Glutamatergic neuron (in vitro differentiated cells): ENCODE measurements at regions not wholly inside any gene's neighbourhood (a gene's known extent, or its start where the extent isn't known, plus 50 kb on each side); places are given as distances from the start of the nearest gene placed in this dataset.

Experiments used
- DNase-seq: peaks from one replicate; pipeline ENCODE4 v3.0.0; 2022
- H3K27ac Mint-ChIP-seq: one replicate; pipeline ENCODE4 v1.8.0; 2020; ENCODE audit warnings: mild to moderate bottlenecking, mixed read lengths, inconsistent platforms; ENCODE audit not compliant: unreplicated experiment
- H3K27me3 Mint-ChIP-seq: one replicate; pipeline ENCODE4 v1.8.0; 2020; ENCODE audit warnings: mild to moderate bottlenecking, moderate library complexity, mixed read lengths, inconsistent platforms; ENCODE audit not compliant: unreplicated experiment
- H3K36me3 Mint-ChIP-seq: one replicate; pipeline ENCODE4 v1.8.0; 2020; ENCODE audit warnings: mild to moderate bottlenecking, mixed read lengths, inconsistent platforms; ENCODE audit not compliant: unreplicated experiment
- H3K4me1 Mint-ChIP-seq: one replicate; pipeline ENCODE4 v1.8.0; 2020; ENCODE audit warnings: mild to moderate bottlenecking, low read depth, mixed read lengths, inconsistent platforms; ENCODE audit not compliant: unreplicated experiment
- H3K4me3 Mint-ChIP-seq: one replicate; pipeline ENCODE4 v1.8.0; 2020; ENCODE audit warnings: mild to moderate bottlenecking, mixed read lengths, inconsistent platforms; ENCODE audit not compliant: unreplicated experiment
- H3K9me3 Mint-ChIP-seq: one replicate; pipeline ENCODE4 v1.8.0; 2020; ENCODE audit warnings: mild to moderate bottlenecking, moderate library complexity, mixed read lengths, inconsistent platforms; ENCODE audit not compliant: unreplicated experiment
- TF ChIP-seq, protein P1 (sequence below): fragments of 200-600 bp; sonication (generic); IDR thresholded peaks from one replicate; pipeline ENCODE4 v1.5.0; 2021; ENCODE audit not compliant: partially characterized antibody, unreplicated experiment

DNA sequence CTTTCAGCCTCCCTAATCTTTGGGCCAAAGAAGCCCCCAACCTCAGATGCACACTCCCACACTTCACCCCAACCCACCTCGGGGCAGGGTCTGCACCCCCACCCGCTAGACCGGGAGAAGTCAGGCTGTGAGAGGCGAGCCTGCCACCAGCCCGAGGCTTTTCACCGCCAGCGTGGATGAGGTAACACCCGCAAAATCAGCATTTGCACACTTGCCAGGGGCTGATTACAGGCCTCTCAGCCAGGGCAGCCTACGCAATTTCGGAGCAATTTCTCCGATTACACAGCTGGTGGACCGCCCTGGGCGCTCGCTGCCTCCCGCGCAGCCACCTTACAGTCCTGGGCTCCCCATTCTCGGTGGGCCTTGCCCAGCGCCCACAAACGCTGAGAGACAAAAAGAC lies 68.5 kb downstream of the FOXD1 start:
- H3K36me3 Mint-ChIP-seq = peaks cover 23% of the 10 kb centered on the region
- H3K27me3 Mint-ChIP-seq = peaks cover 17% of the 10 kb centered on the region
- peak overlapping the region; percentile 42 for H3K4me3 Mint-ChIP-seq
- H3K27ac Mint-ChIP-seq = no peak overlapping the region
- H3K4me1 Mint-ChIP-seq = peaks cover 25% of the 10 kb centered on the region
- peak; percentile 41 for DNase-seq
- peaks cover 12% of the 10 kb centered on the region for H3K9me3 Mint-ChIP-seq
- TF ChIP-seq, protein P1, sequence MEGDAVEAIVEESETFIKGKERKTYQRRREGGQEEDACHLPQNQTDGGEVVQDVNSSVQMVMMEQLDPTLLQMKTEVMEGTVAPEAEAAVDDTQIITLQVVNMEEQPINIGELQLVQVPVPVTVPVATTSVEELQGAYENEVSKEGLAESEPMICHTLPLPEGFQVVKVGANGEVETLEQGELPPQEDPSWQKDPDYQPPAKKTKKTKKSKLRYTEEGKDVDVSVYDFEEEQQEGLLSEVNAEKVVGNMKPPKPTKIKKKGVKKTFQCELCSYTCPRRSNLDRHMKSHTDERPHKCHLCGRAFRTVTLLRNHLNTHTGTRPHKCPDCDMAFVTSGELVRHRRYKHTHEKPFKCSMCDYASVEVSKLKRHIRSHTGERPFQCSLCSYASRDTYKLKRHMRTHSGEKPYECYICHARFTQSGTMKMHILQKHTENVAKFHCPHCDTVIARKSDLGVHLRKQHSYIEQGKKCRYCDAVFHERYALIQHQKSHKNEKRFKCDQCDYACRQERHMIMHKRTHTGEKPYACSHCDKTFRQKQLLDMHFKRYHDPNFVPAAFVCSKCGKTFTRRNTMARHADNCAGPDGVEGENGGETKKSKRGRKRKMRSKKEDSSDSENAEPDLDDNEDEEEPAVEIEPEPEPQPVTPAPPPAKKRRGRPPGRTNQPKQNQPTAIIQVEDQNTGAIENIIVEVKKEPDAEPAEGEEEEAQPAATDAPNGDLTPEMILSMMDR = no peak

DNA sequence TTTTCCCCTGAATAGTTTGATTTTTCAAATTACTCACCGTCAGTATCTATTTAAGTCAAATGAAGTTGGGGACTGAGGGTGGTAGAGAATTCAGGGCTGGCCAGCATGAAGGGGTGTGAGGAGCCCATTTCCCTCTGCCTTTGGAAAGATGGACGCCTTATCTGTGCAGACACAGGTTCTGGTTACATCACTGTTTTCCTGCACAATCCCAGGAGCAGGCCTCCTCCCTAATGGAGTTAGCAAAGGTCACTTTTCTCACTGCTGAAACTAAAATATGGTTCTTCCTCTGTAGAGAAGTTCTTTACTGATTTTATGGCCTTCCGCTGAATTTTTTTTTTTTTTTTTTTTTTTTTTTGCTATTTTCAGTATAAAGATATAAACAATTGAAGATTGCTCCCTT lies 69.1 kb downstream of the FOXD1 start:
- Mint-ChIP-seq H3K36me3 (peaks cover 17% of the 10 kb centered on the region), H3K4me1 (peaks cover 25% of the 10 kb centered on the region), H3K27ac (no peak overlapping the region), H3K9me3 (peaks cover 10% of the 10 kb centered on the region), H3K27me3 (peaks cover 17% of the 10 kb centered on the region), H3K4me3 (peak overlapping the region; percentile 40)
- TF ChIP-seq, protein P1 = no peak
- DNase-seq = no peak

GRCh38 chr5:73378765-73379164 lies 69.8 kb downstream of the FOXD1 start:
- H3K27ac Mint-ChIP-seq = peak overlapping the region; percentile 65
- H3K9me3 Mint-ChIP-seq = peaks cover 4% of the 10 kb centered on the region
- TF ChIP-seq, protein P1 = no peak
- H3K4me3 Mint-ChIP-seq = peak overlapping the region; percentile 43
- H3K36me3 Mint-ChIP-seq = peaks cover 10% of the 10 kb centered on the region
- peaks cover 17% of the 10 kb centered on the region for H3K27me3 Mint-ChIP-seq
- H3K4me1 Mint-ChIP-seq = peaks cover 25% of the 10 kb centered on the region
- DNase-seq = no peak

- H3K27me3 Mint-ChIP-seq = peaks cover 19% of the 10 kb centered on the region
- peaks cover 25% of the 10 kb centered on the region for H3K4me1 Mint-ChIP-seq
- TF ChIP-seq, protein P1 = no peak
- peaks cover 7% of the 10 kb centered on the region for H3K36me3 Mint-ChIP-seq
- peak overlapping the region; percentile 65 for H3K27ac Mint-ChIP-seq
- DNase-seq = no peak
- no peak overlapping the region for H3K4me3 Mint-ChIP-seq
- peaks cover 4% of the 10 kb centered on the region for H3K9me3 Mint-ChIP-seq
Measured at GRCh38 chr5:73378070-73378469, 70.5 kb downstream of the FOXD1 start.

- peaks cover 4% of the 10 kb centered on the region for H3K9me3 Mint-ChIP-seq
- H3K27me3 Mint-ChIP-seq = peaks cover 19% of the 10 kb centered on the region
Measured at GRCh38 chr5:73376618-73377170, 71.9 kb downstream of the FOXD1 start.

More at GRCh38 chr5:73376618-73377170, 71.9 kb downstream of the FOXD1 start:
- H3K4me3 Mint-ChIP-seq = no peak overlapping the region
- peaks cover 7% of the 10 kb centered on the region for H3K36me3 Mint-ChIP-seq
- no peak for DNase-seq
- H3K4me1 Mint-ChIP-seq = peaks cover 25% of the 10 kb centered on the region
- TF ChIP-seq, protein P1 = no peak
- no peak overlapping the region for H3K27ac Mint-ChIP-seq
